ENCODE measurements at regions not wholly inside any gene's neighbourhood (a gene's known extent, or its start where the extent isn't known, plus 50 kb on each side); places are given as distances from the start of the nearest gene placed in this dataset.
"Not testable (repeated sequence)": the region's sequence is repeated elsewhere in the genome, so short reads cannot be mapped to it uniquely, and the experiment has no call there.

DNA sequence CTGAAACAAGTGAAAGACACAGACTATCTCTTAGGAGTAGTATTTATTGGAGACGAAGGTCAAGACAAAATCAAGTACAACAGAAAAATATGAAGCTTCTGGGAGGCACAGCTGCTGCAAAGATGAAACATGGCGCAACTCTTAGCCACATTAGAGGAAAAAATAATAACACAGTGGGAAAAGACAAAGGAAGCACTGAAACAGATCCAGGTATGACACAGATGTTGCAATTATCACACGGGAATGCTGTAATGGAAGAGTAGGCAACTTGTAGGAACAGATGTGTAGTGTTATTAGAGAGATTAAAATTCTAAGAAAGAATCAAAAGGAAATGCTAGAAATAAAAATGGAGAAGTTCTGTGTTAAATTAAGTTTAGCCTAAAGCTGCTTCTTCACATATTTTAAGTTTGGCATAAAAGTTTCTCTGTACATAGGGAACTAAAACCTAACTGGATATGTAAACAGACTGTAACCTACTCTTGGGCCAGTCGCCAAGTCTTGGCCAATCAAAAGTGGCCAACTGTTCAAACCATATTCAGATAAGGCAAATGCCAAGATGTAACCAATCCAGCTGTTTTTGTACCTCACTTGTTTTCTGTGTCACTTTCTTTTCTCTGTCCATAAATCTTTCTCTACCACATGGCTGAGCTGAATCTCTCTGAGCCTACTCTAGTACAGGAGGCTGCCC, 1132.0 kb upstream of the LRRTM3 start:
- DNase-seq (ENCODE audit: low read depth in 2 of 2, low spot score in 1 of 2), result no peak

DNA sequence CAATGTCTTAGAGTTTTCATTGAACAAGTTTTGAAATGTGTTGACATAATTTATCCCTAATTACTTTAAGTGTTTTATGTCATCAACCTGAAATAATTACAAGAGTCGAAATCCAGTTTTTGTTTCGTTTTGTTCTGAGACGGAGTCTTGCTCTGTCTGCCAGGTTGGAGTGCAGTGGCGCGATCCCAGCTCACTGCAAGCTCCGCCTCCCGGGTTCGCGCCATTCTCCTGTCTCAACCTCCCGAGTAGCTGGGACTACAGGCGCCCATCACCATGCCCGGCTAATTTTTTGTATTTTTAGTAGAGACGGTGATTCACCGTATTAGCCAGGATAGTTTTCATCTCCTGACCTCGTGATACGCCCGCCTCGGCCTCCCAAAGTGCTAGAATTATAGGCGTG, 1131.0 kb upstream of the LRRTM3 start:
- not testable (repeated sequence) for DNase-seq (ENCODE audit: low read depth in 2 of 2, low spot score in 1 of 2)

DNA sequence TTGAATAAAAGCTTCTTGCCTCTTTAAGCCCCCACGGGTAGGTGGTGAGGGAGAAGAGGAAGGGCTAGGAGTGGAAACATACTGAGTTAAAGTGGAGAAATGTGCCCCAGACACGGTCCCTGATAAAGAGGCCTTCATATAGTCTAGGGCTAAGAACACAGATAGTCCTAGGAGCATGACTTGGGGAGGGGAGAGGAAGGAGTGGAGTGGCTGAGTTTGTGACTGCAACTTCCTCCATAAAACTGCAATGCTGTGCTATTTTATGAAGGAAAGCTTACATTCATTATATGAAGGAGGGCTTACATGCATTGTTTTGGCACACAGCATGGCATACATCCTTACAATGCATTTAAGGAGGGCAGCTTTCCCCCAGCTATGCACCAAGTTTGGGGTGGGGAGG, 1129.4 kb upstream of the LRRTM3 start:
- DNase-seq (ENCODE audit: low read depth in 2 of 2, low spot score in 1 of 2), result no peak

DNA sequence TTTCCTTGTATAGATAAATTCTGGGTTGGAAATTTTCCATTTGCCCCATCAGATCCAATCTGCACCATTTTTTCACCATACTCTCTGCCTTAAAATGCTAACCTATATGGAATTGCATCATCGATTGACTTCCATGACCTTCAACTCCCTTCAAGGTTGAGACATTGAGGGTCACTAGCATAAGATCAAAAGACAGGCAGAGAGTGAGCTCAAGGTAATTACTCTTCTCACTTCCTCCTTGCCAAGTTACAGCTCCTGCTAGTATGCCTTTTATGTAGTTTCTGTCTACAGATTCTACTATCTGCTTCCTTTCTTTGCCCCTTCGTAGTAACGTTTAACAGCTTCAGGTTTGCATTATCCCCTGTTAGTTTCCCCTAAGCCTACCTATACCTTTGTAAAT, 1127.7 kb upstream of the LRRTM3 start:
- no peak for DNase-seq (ENCODE audit: low read depth in 2 of 2, low spot score in 1 of 2)

DNA sequence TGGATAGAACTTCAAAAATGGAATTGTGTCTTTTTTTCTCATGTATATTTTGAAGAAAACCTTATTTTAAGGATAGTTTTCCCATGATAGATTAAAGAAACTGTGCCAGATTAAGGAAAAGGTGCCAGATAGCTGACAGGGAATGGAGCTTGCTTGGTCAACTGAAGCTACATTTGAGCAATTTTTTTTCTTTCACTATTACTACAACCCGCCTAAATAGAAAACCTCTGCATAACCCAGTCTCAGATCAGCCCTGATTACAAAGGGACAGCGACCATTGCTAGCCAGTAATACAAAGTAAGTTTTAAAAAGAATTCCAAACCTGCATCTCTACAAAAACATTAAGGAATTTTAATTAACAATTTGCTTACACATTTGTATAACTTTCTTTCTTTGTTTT, 1123.4 kb upstream of the LRRTM3 start:
- DNase-seq (ENCODE audit: low read depth in 2 of 2, low spot score in 1 of 2), result no peak

DNA sequence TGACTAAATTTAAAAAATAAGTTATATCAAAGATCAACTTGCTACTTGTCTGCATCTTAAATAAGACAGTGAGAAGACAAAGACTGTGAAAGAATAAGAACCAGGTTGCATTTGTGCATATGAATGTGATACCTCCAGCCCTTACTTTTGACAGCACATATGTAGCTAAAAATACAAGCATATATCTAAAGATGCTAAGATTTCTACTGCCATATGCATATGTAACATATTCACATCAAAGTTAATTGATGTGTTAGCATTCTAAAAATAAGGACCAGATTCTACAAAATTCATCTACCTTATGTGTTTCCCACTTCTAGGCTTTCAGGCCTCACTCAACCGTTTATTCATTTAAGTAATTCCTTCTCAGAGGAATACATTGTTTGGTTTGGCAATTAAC, 1120.3 kb upstream of the LRRTM3 start:
- DNase-seq (ENCODE audit: low read depth in 2 of 2, low spot score in 1 of 2), result no peak

DNA sequence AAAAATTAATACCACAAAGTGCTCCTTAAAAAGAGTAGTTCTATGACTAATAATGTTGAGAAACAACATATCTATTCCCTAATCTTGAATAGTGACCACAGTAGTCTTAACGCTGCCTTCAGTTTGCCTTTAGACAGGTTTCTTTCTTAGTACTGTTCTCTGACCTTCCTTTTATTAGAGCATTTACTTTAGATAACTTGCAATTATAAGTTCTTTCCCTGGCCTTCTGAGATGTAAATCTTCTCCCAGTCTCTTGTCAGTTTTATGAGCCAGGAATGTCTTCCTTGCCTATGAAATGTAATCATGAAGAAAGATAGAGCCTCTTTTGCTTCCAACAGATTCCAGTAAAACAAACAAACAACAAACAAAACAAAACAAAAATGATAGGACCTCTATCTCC, 1119.8 kb upstream of the LRRTM3 start:
- DNase-seq (ENCODE audit: low read depth in 2 of 2, low spot score in 1 of 2), result no peak

DNA sequence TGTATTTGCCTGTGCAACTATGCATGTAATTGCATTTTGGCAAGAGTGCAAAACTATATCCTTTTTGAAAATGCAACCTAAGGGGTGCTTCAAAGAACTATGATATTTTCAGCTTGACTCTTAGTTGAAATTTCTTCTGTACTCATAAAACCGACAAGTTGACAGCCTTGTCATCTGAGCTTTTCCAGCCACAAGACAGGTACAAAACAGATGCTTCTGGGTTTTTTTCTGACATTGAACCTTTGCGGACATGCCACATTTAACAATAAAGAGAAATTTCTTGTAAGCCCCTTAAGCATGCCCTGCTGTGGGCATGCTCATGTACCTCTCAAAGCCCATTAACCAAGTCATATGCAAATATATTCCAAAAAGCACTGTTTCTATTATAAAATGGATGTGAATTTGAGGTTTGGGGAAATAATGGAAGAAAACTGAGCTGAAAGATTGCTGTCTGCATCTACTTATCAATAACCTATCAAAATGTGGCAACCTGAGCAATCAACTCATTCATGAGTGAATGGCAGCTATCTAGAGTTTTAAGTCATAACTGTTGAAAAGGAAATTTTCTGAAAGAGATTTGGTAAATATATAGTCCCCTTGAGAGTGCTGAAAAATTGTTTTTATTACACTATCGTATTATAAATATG, 1117.0 kb upstream of the LRRTM3 start:
- no peak for DNase-seq (ENCODE audit: low read depth in 2 of 2, low spot score in 1 of 2)

DNA sequence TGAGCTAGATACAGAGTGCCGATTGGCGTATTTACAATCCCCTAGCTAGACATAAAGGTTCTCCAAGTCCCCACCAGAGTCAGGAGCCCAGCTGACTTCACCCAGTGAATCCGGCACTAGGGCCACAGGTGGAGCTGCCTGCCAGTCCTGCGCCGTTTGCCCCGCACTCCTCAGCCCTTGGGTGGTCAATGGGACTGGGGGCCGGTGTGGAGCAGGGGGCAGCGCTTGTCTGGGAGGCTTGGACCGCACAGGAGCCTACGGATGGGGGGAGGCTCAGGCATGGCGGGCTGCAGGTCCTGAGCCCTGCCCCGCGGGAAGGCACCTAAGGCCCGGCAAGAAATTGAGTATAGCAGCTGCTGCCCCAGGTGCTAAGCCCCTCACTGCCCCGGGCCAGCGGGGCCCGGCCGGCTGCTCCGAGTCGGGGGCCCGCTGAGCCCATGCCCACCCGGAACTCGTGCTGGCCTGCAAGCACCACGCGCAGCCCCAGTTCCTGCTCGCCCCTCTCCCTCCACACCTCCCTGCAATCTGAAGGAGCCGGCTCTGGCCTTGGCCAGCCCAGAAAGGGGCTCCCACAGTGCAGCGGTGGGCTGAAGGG, 1113.8 kb upstream of the LRRTM3 start:
- DNase-seq (ENCODE audit: low read depth in 2 of 2, low spot score in 1 of 2), result no peak

DNA sequence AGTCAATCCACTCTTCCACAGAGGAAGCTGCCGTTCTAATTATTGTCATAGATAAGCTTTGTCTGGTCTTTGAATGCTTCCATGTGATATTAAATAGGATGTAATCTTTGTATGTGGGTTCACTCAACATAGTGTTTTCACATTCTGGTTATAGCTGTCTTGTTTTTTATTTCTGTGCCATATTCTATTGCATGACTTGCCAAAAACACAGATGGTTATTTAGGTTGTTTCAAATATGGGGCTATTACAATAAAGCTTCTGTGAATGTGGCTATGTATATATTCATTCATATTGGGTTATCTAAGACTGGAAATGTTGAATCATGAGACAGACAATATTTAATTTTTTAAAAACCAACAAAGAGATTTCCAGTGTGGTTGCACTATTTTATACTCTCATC, 1109.3 kb upstream of the LRRTM3 start:
- no peak for DNase-seq (ENCODE audit: low read depth in 2 of 2, low spot score in 1 of 2)

DNA sequence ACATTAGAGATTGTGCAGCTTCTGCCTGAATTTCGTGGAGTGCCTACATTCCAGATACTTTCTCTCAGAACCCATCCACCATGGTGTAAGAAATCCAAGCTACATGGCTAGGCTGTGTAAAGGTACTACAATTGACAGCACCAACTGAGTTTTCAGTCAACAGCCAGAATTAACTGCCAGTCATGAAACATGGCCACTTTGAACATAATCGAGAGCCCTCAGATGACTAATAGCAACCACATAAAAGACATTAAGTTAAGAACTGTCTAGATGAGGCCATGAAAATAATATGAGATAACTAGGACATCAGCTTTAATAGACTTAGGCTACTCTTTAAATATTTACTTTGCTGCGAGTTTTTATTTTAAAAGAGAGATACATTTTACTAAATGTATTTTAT, 1106.8 kb upstream of the LRRTM3 start:
- no peak for DNase-seq (ENCODE audit: low read depth in 2 of 2, low spot score in 1 of 2)

DNA sequence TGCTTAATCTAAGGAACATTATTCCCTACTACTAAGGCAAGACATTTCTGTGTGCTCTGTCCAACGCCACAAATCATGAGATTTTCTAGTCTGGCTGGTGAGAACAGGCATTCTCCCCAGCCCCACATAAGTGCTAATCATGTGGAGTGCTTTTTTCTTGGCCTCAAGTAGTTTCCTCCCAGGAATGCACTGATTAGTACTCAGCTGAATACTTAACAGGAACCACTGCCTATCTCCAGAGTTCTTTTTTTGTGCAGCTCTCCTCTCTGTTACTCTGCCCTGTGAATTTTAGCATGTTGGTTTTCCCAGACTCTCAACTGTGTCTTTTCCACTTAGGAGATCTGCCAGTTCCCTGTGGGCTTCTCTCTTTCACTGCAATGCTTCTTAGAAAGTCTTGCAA, 1098.5 kb upstream of the LRRTM3 start:
- no peak for DNase-seq (ENCODE audit: low read depth in 2 of 2, low spot score in 1 of 2)

DNA sequence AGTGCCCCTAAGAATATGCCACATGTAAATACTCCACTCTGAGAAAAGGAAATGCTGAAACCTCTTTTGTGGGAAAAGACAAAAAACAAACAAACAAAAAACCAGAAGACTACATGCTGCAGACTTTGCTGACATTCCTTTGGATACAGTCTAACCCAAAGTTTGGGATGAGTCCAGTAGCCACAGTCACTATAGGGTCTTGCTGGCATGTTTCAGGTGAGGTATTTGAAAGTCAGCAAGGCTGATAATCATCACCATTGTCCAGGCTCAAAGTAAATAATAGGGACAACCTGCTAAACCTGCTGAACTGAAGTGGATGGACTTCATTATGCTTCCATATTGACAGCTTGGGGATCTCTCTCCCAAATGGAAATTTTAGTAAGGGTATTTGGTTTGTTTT, 1087.0 kb upstream of the LRRTM3 start:
- no peak for DNase-seq (ENCODE audit: low read depth in 2 of 2, low spot score in 1 of 2)

DNA sequence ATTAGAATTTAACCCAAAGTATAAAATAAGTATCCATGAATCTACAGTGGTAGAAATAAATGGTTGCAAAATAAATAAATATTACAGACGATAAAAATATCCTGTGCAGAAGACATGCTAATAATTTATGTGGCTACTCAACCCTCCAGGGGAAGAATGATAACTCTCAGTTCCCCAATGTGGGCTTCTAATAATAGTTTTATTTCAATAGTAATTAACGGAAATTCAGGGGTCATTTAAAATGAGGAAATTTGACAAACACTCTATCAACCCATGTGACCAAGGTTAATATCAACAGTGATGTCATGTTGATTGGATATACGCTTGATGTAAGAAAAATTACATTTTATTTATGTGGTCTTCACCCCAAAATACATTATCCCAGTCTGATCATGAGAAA, 1082.6 kb upstream of the LRRTM3 start:
- no peak for DNase-seq (ENCODE audit: low read depth in 2 of 2, low spot score in 1 of 2)

DNA sequence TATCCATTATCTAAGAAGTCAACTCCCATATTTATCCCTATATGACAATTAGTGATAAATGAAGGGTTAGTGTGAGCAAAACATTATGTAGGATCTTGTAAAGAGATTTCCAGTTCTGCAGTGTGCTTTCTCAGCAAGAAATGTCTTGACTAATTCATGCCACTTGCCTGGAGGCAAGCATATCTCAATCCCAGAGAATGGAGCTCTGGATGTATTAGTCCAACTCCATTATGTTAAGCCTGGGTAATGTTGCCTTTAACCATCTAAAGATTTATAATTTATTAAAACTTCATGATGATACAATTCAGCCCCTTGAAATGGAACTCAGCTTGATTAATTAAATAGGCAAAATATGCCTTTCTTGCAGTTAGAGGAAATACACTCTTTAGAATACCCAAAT, 1079.9 kb upstream of the LRRTM3 start:
- DNase-seq (ENCODE audit: low read depth in 2 of 2, low spot score in 1 of 2), result no peak

DNA sequence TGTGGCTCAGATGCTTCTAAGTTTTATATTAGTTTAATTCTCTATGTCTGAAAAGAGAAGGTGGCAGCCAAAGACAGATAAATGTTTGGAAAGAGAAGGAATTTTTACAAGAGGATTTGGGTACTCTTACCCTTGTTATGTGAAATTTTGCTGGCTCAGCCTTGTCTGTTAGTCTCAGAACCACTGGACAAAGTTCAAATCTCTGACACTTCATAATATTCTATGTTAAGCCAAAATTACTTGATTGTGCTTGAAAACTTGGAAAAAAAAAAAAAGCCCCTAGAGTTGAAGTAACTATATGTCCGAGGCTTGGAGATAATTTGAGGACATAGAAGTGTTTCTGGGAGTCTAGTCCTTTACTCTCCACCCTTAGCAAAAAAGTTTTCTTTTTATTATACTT, 1079.3 kb upstream of the LRRTM3 start:
- DNase-seq (ENCODE audit: low read depth in 2 of 2, low spot score in 1 of 2), result no peak

DNA sequence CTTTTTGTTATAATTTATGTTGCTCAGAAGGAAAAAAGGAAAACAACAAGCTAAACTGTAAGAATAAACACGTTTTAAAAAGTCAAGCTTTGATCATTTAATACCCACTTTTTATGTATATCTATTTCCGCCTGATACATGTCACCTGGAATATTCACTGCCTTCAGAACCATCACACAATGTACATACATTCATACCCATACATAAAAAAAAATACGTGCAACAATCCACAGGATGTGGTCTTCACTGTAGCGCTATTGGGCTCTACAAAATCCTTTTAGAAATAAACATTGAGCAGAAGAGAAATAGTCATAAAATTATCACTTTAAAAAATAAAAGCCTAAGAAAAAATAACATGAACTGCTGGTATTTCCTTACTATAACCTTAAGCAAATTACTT, 1078.9 kb upstream of the LRRTM3 start:
- DNase-seq (ENCODE audit: low read depth in 2 of 2, low spot score in 1 of 2), result no peak

DNA sequence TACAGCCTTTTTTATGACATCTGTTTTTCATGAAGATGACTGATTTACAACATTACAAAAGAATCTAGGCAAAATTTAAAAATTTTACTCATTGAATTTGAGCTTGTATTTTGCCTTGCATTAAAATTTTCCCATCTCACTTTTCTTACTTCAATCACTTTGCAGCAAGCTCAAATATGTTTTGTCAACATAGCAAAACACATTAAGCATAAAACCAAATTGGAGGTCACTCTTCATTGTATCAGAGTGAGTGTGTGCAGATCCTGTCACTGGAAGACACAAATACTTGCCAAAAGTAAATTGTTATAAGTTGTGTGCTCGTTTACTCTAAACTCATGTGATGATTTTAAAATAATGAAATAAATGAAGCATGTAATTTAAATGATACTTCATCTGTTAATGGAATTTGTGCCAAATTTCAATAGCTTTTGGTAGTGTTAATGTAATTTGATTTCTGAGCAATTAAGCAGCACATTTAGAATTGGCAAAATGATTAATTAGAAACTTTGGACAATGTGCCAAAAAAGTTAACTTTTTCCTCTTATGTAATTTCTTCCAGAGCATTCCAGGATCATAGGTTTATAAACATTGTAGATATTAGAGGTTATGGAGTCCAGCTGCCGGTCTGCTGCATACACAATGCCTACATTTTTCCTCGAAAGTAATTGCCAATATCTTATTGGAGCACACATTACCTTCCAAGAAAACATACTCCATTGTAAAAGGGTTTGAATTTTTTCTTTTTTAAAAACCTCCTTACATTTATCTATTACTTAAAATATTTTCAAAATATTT, 1078.2 kb upstream of the LRRTM3 start:
- no peak for DNase-seq (ENCODE audit: low read depth in 2 of 2, low spot score in 1 of 2)

DNA sequence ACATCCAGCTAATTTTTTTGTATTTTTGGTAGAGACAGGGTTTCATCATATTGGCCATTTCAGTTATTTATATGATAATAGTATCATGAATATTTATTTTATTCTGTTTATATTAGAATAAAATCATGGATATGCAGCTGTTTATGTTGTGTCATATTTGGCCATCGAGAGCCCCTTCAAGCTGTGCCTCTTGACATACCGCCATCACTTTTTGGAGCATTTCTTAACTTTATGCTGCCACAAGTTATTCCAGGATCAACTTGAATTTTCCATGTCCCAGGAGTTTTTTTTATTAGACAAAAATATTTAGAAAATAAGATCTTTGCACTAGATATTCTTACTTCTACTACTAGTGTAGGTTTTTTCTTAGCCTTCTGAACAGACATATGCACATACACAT, 1067.0 kb upstream of the LRRTM3 start:
- no peak for DNase-seq (ENCODE audit: low read depth in 2 of 2, low spot score in 1 of 2)

DNA sequence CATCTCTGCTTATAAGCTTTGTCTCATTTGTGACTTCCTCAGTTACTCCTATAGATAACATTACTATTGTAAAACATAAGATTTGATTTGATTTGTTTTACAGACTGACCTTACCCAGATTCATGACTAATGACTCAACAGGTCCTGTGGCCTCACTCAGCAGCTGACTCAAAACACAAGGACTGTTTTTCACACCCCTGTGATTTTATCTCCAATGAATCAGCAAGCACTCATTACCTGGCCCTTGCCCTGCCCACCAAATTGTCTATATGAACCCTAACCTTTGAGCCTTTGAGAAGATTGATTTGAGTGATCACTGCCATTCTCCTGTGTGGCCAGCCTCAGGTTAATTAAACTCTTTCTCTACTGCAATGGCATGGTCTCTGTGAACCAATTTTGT, 1064.6 kb upstream of the LRRTM3 start:
- no peak for DNase-seq (ENCODE audit: low read depth in 2 of 2, low spot score in 1 of 2)

All from stimulated activated CD8-positive, alpha-beta memory T cell treated with anti-CD3 and anti-CD28 coated beads, Interleukin-4, amount 100 ng/mL, for 1 hour (primary cell).